Esophagus muscularis mucosa (tissue), 4 donors: ENCODE measurements at regions not wholly inside any gene's neighbourhood (a gene's known extent, or its start where the extent isn't known, plus 50 kb on each side); places are given as distances from the start of the nearest gene placed in this dataset.

Experiments
- DNase-seq: peaks from one replicate; pipeline ENCODE4 v3.0.0-alpha.2; 2017; ENCODE audit errors: extremely low spot score
- H3K27ac ChIP-seq, 4 donors: fragments of 200-600 bp; sonication (generic); replicated peaks in 1 of 4; 1 replicate in 3 of 4; 2 replicates in 1 of 4; pipeline ENCODE4 v1.5.1; 2016 to 2019; ENCODE audit warnings: mild to moderate bottlenecking in 1 of 4
- H3K27me3 ChIP-seq, 4 donors: fragments of 200-600 bp; sonication (generic); one replicate each; pipeline versions ENCODE4 v1.5.1 to v1.6.0; 2016 to 2019
- H3K36me3 ChIP-seq, 4 donors: fragments of 200-600 bp; sonication (generic); one replicate each; pipeline ENCODE4 v1.5.1; 2016 to 2019
- H3K4me1 ChIP-seq, 4 donors: fragments of 200-600 bp; sonication (generic); one replicate each; pipeline ENCODE4 v1.5.1; 2016 to 2019
- H3K4me3 ChIP-seq, 4 donors: fragments of 200-600 bp; sonication (generic); 1 replicate in 2 of 4; 2 replicates in 2 of 4; pipeline ENCODE4 v1.5.1; 2016 to 2019; ENCODE audit warnings: mild to moderate bottlenecking in 4 of 4, moderate library complexity in 1 of 4
- H3K9me3 ChIP-seq, 4 donors: fragments of 200-600 bp; sonication (generic); 1 replicate in 3 of 4; 2 replicates in 1 of 4; pipeline ENCODE4 v1.5.1; 2016 to 2019
- EP300 ChIP-seq: sonication (generic); formaldehyde crosslinking; IDR thresholded peaks from one replicate; pipeline ENCODE4 v1.6.1; 2017; ENCODE audit warnings: antibody characterized with exemption
- POLR2A ChIP-seq: fragments of 450-650 bp; IDR thresholded peaks from one replicate; pipeline ENCODE4 v1.6.1; 2017; ENCODE audit warnings: antibody characterized with exemption, moderate library complexity, mild to moderate bottlenecking, low read depth
- POLR2AphosphoS5 ChIP-seq, 2 donors: sonication (generic); formaldehyde crosslinking; IDR thresholded peaks; one replicate each; pipeline ENCODE4 v1.6.1; 2017; ENCODE audit warnings: antibody characterized with exemption in 2 of 2
- WGBS: methylation state at CpG from one replicate; pipeline ENCODE4 v1.1.5; 2018; 5-methylcytosine and 5-hydroxymethylcytosine counted together
- intact Hi-C: fragments of 100-400 bp; cut with DNase I; formaldehyde crosslinking; loops from one replicate; pipeline ENCODE4 v1.15.1; 2023
- TF ChIP-seq, protein P1 (sequence below), 3 experiments: fragments of 200-600 bp in 2 of 3; fragments of 450-650 bp in 1 of 3; sonication (generic) in 2 of 3; IDR thresholded peaks; one replicate each; pipeline ENCODE4 v1.5.1; 2017 to 2019; ENCODE audit warnings: antibody characterized with exemption in 3 of 3, mild to moderate bottlenecking in 2 of 3, moderate library complexity in 1 of 3

DNA sequence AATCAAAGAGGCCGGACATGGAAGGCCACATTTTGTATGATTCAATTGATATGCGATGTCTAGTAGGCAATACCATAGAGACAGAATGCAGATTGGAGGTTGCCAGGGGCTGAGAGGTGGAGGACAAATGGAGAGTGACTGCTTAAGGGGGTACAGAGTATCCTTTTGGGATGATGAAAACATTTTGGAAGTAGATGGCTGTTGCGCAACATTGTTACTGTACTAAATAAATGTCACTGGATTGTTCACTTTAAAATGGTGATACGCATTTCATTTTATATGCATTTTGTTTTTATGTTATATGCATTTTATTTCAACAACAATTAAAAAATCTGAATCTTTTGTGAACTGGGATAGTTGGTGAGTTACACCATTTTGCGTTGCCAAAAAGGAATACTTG lies 99.7 kb upstream of the AGBL1 start:
- intact Hi-C loops: no loop called here
- no peak for DNase-seq
- WGBS: 96% methylated on average over 5 of the region's 5 CpGs
- H3K4me3 ChIP-seq: no peak overlapping the region
- TF ChIP-seq, protein P1, sequence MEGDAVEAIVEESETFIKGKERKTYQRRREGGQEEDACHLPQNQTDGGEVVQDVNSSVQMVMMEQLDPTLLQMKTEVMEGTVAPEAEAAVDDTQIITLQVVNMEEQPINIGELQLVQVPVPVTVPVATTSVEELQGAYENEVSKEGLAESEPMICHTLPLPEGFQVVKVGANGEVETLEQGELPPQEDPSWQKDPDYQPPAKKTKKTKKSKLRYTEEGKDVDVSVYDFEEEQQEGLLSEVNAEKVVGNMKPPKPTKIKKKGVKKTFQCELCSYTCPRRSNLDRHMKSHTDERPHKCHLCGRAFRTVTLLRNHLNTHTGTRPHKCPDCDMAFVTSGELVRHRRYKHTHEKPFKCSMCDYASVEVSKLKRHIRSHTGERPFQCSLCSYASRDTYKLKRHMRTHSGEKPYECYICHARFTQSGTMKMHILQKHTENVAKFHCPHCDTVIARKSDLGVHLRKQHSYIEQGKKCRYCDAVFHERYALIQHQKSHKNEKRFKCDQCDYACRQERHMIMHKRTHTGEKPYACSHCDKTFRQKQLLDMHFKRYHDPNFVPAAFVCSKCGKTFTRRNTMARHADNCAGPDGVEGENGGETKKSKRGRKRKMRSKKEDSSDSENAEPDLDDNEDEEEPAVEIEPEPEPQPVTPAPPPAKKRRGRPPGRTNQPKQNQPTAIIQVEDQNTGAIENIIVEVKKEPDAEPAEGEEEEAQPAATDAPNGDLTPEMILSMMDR (IDR thresholded peaks at IDR 0.05): no peak
- no peak for TF ChIP-seq POLR2A
- TF ChIP-seq EP300: no peak
- TF ChIP-seq POLR2AphosphoS5 (IDR thresholded peaks at IDR 0.05): no peak
- no peaks in the 10 kb centered on the region for H3K36me3 ChIP-seq
- no peaks in the 10 kb centered on the region for H3K27me3 ChIP-seq
- H3K27ac ChIP-seq: no peak overlapping the region
- no peaks in the 10 kb centered on the region for H3K4me1 ChIP-seq
- no peaks in the 10 kb centered on the region for H3K9me3 ChIP-seq

DNA sequence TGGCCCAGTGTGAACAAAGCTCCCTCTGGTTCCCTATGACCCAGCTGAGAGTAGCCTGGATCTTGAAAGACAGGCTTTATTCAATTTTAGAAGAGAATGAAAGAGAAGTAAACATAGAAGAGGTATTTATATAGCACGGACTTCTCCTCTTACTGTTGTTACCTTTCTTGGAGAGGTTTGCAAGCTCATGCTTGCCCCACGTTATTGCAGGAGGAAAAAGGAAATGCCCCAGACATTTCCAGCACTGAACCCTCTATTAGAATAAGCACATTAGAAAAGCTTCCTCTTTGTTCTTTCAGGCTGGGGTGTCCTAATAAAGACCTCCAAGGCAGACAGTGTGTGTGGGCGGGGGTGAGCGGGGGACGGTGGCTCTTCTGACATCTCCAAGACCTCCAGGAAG lies 98.7 kb upstream of the AGBL1 start:
- DNase-seq: no peak
- TF ChIP-seq POLR2AphosphoS5 (IDR thresholded peaks at IDR 0.05) (no peak), POLR2A (no peak), EP300 (no peak)
- TF ChIP-seq, protein P1 (IDR thresholded peaks at IDR 0.05): no peak
- intact Hi-C loops: no loop called here

DNA sequence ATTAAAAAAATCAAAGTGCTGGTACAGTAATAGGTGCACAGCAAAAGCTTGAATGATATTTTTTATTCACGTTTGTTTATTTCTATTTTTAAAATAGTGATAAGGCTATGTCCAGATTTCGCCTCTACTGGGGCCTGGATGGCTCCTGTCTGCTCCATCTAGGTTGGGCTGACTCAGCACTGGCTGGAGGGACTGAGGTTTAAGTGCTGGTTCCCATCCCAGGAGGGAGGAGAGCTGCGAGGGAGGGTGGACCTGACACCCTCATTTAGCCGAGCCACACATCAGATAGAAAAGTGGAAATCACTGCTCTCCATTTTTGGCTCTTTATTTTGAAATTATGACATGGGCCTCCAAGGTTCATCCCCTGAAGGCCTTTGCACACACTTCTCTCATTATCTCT lies 95.4 kb upstream of the AGBL1 start:
- intact Hi-C loops: no loop called here
- DNase-seq: no peak
- Histone ChIP-seq H3K9me3 (no peaks in the 10 kb centered on the region), H3K4me3 (no peak overlapping the region), H3K27ac (no peak overlapping the region), H3K4me1 (no peaks in the 10 kb centered on the region), H3K27me3 (no peaks in the 10 kb centered on the region), H3K36me3 (no peaks in the 10 kb centered on the region)
- TF ChIP-seq POLR2A: no peak
- no peak for TF ChIP-seq POLR2AphosphoS5 (IDR thresholded peaks at IDR 0.05)
- TF ChIP-seq, protein P1 (IDR thresholded peaks at IDR 0.05): no peak
- no peak for TF ChIP-seq EP300
- WGBS: 64% methylated on average over 4 of the region's 4 CpGs

More for the DNA sequence above, 98.7 kb upstream of the AGBL1 start:
- no peaks in the 10 kb centered on the region for H3K36me3 ChIP-seq
- no peaks in the 10 kb centered on the region for H3K27me3 ChIP-seq
- no peaks in the 10 kb centered on the region for H3K4me1 ChIP-seq
- H3K4me3 ChIP-seq: no peak overlapping the region
- no peak overlapping the region for H3K27ac ChIP-seq
- no peaks in the 10 kb centered on the region for H3K9me3 ChIP-seq
- WGBS: 66% methylated on average over 5 of the region's 5 CpGs

DNA sequence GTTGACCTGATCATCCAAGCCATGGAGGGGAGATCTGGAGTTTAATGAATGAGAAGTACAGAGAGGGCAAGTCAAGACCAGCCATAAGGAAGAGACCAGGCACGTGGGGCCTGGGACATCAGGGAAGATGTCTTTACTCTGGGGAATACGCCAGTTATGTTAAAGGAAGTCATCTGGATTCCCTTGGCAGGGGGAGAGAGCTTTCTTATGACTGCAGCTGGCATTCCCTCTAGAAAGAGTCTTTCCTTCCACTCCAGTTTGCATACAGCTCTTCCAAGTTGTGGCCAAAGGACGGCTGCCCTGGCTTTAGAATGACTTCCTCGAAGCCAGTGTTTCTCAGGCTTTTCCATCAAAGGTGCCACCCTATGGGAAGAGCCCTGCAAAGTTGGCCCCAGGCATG lies 93.6 kb upstream of the AGBL1 start:
- Histone ChIP-seq H3K36me3 (no peaks in the 10 kb centered on the region), H3K4me1 (no peaks in the 10 kb centered on the region), H3K27ac (no peak overlapping the region), H3K4me3 (no peak overlapping the region), H3K9me3 (no peaks in the 10 kb centered on the region), H3K27me3 (no peaks in the 10 kb centered on the region)
- no peak for DNase-seq
- 83% methylated on average over 4 of the region's 4 CpGs for WGBS
- intact Hi-C loops: no loop called here
- TF ChIP-seq, protein P1 (IDR thresholded peaks at IDR 0.05): no peak
- TF ChIP-seq EP300 (no peak), POLR2AphosphoS5 (IDR thresholded peaks at IDR 0.05) (no peak)

DNA sequence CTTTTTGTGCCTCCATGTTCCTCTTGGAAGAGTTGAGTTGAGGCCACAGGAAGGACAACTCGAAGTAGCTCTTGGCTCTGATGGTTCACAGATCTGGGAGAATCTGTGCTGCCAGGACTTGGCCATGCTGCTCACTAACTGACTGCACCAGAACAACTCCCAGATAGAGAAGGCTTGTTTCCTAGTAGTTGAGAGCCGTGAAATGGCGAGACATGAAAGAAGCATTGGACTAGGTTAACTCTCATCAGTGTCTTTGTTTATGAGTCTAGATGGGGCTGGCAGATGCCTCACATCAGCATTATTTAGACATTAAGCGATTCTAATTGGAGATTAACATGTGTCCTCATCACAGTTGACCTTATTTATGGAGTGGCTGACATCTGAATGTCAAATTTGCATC lies 92.9 kb upstream of the AGBL1 start:
- H3K27me3 ChIP-seq: no peaks in the 10 kb centered on the region
- no peak overlapping the region for H3K27ac ChIP-seq
- no peak overlapping the region for H3K4me3 ChIP-seq
- H3K36me3 ChIP-seq: no peaks in the 10 kb centered on the region
- intact Hi-C loops: no loop called here
- 87% methylated on average over 4 of the region's 4 CpGs for WGBS
- no peak for DNase-seq
- H3K4me1 ChIP-seq: no peaks in the 10 kb centered on the region
- TF ChIP-seq EP300: no peak
- no peak for TF ChIP-seq POLR2AphosphoS5 (IDR thresholded peaks at IDR 0.05)
- TF ChIP-seq, protein P1 (IDR thresholded peaks at IDR 0.05): no peak
- TF ChIP-seq POLR2A: no peak
- no peaks in the 10 kb centered on the region for H3K9me3 ChIP-seq
